HL-60 (cell line): ENCODE measurements at regions not wholly inside any gene's neighbourhood (a gene's known extent, or its start where the extent isn't known, plus 50 kb on each side); places are given as distances from the start of the nearest gene placed in this dataset.

Experiments
- SPI1 ChIP-seq: IDR thresholded peaks from 2 replicates; pipeline ENCODE4 v1.6.1; 2012; ENCODE audit warnings: low read depth, mild to moderate bottlenecking, borderline replicate concordance
- TF ChIP-seq, protein P1 (sequence below): IDR thresholded peaks from one replicate; pipeline ENCODE4 v1.5.1; 2011; ENCODE audit warnings: low read length, control low read depth, inconsistent platforms; ENCODE audit not compliant: insufficient read depth

GRCh38 chr12:19624491-19624890 lies 185.2 kb downstream of the AEBP2 start:
- TF ChIP-seq, protein P1, sequence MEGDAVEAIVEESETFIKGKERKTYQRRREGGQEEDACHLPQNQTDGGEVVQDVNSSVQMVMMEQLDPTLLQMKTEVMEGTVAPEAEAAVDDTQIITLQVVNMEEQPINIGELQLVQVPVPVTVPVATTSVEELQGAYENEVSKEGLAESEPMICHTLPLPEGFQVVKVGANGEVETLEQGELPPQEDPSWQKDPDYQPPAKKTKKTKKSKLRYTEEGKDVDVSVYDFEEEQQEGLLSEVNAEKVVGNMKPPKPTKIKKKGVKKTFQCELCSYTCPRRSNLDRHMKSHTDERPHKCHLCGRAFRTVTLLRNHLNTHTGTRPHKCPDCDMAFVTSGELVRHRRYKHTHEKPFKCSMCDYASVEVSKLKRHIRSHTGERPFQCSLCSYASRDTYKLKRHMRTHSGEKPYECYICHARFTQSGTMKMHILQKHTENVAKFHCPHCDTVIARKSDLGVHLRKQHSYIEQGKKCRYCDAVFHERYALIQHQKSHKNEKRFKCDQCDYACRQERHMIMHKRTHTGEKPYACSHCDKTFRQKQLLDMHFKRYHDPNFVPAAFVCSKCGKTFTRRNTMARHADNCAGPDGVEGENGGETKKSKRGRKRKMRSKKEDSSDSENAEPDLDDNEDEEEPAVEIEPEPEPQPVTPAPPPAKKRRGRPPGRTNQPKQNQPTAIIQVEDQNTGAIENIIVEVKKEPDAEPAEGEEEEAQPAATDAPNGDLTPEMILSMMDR = no peak
- TF ChIP-seq SPI1 = no peak
